Right forelimb (tissue), 1 donor: ENCODE measurements at regions not wholly inside any gene's neighbourhood (a gene's known extent, or its start where the extent isn't known, plus 50 kb on each side); places are given as distances from the start of the nearest gene placed in this dataset.

ENCODE experiments used
- DNase-seq: peaks from one replicate; pipeline ENCODE4 v3.0.0-alpha.2; 2018

DNA sequence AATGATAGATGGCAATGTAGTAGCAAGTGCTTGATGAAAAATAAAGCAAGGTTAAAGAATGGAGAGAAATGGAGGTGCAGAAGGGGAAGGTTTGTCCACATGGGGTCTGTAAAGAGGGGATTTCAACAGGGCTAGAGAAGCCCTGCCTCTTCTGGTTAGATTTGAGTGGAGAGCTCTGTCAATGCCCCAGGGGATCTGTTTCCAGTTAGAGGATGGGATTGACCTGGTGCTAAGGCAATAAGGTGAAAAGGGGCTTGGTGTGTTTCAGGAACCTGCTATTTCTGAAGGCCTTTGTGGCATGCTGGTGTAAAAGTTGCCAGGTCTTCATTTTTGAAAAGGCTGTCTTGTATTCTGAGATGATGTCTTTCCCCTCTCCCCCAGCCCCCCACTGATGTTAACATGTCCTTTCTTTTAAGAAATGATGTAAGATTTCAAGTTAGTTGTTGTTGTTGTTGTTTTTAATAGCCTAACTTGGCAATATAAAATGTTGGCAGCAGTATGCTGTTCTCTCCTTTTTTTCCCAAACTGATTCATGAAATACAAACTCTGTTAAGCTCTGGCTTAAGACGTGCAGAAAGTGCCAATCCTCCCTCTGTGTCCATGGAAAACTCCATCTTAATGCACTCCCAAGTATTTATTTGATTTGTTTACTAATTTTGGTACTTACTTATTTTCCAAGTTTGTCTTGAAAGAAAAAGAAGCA is 370.3 kb upstream of the ADGRL2 start:
- DNase-seq, result no peak

DNA sequence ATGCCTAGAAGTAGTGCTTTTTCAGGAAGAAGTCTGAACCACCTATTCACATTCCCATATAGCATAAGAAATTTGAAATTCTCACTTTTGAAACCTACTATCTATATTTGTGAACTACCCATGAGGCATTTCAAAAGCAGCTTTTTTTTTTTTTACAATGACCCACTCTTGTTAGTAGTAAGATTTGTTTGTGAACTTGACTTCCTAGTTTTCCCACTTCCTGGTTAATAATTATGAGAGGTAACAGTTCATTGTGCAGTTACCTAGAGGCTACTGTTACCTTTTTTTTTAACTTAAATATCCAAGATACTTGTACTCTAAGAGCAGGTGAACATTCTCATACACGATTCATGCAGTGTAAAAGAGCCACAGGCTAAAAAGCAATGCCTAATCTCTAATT is 371.7 kb upstream of the ADGRL2 start:
- no peak for DNase-seq

DNA sequence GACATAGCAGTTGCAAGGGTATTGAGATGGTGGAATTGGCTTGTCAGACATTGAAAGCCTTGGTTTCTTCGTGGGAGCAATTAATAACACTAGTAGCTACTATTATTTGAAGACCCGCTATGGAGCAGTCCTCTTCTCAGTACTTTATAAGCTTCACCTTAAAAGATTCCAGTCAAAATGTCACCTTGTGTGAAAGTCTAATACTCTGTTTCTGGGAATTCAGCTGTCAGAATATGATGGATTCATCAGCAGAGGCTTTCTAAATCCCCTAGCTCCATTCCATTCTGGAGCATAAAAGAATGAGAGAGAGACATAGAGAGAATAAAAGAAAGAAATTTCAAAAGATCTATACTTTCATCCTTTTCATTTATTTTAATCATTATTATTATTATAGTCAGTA is 375.9 kb upstream of the ADGRL2 start:
- no peak for DNase-seq

DNA sequence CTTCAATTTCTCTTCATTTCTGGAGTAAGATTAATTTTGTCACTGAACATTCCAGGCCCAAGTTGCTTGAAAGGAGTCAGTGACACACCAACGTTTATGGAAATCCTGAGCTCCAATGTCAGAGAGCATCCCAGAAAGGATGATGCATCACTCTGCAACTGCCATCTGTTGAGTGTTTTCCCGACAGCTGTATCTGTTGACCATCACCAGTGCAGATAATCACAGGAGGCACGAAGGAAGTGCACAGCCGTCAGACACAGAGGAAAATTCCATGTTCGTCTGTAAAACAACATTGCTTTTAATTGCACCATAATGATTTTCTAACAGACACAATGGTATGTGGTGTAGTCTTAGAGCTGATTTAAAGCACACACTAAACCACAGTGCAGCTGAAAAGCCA is 376.7 kb upstream of the ADGRL2 start:
- no peak for DNase-seq

DNA sequence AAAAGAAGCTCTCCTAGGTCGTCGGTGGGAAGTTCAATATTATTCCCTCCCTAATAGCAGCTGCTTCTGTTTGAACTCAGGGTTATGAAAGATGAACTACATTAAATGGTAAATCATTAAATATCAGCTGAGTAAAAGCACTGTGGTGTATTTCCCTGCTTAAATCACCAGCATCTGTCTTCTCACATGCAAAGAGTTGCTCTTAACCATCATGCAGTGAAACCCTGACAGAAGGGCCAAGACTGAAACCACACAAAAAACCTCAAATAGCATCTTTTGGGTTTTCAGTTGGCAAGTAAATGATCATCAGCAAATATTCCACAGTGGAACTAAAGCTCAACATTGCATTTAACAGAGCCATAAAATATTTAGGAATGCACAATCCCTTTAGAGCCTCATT is 380.0 kb upstream of the ADGRL2 start:
- DNase-seq, result no peak

DNA sequence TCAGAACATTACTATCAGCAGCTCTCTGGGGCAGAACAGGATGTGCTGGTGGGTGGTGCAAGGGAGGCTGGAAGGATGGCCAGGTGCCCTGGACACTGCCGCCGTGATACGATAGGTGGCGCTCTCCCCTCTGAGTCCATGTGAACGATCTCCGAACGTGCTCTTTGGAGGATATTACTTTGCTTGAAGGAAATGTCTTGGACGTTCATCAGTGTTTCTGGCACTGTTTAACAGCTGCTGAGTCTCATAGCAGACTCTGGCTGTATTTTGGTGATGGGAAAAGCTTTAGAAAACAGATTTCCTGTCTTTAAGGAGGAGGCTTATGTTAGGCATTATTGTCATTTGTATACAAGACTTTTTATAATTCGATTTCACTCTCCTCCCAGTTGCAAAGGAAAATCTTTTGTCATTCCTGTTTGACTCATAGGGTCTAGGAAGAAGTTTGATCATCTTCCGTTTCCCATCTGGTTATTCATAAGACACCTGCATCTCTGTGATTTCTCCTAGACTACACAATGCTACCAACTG is 386.2 kb upstream of the ADGRL2 start:
- DNase-seq, result peak; percentile 87

DNA sequence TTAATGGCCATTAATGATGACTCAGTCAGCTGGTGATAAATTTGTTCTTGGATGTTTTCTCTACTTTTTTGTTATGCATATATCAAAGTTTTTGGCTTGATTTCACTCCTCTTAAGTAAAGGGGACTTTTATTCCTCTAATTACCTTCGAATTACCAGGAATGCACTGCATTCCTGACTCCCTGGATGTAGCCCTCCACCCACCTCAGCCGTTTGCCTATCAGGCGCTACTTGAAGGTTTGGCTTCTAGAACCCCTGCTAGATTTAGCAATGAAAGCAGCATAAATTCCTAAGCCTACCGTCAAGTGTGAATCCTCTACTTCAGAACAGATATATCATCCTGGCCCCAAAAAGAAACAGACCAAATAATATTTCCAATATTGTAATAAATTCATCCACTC is 387.8 kb upstream of the ADGRL2 start:
- DNase-seq, result no peak

DNA sequence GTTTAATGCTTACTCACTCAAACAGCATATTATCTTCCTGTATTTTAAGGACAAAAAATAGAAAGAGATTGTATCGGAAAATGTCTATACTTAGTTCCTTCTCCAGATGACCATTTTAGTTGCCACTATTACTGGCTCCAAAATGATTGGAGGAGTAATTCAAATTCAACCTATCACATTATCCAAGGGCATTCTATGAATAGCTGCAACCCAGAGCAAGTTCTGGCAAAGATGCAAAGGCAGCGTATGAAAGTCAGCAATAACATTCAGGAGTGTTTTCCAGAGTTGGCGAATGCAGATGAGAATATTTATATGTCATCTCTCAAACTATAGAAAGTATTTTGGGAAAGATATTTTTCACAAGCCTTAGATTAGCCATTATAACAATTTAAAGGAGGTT is 389.8 kb upstream of the ADGRL2 start:
- no peak for DNase-seq

DNA sequence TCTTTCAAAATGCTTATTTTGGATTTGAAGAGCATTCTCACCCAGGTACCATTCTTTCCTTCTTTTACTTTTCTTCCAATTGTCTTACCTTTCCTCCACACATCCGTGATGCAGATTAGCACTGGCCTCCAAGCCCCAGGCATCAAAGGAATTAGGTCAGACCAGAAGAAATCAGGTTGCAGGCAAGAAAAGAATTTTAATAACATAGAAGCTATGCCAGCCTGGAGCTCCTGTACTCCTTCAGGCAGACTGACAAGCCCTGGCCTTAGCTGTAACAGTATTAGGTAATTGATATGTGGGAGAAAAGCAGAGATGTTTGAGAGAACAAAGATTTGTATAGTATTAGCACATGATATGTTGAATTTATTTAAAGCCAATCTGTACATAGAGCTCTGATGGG is 390.4 kb upstream of the ADGRL2 start:
- no peak for DNase-seq

DNA sequence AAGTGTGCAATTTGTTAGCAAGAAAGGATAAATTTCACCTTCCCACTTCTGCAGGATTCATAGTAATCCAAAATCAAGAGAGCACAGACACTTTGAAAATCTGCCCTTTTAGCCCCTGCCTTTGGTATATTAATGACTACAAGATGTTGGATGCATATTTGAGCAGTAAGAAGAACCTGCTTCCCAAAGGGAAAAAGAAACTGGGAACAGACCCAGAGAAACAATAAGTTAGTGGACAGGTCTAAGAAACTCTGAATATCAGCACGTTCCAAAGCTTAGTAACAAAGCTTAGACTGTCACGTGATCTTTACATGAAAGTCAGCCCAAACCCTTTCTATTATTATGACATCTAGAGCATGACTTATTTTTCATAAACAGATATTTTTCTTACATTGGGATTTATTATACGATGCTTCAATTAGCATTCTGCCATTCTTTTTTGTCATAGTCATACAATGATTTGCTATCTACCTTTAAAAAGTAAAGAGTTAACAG is 390.9 kb upstream of the ADGRL2 start:
- DNase-seq, result no peak

DNA sequence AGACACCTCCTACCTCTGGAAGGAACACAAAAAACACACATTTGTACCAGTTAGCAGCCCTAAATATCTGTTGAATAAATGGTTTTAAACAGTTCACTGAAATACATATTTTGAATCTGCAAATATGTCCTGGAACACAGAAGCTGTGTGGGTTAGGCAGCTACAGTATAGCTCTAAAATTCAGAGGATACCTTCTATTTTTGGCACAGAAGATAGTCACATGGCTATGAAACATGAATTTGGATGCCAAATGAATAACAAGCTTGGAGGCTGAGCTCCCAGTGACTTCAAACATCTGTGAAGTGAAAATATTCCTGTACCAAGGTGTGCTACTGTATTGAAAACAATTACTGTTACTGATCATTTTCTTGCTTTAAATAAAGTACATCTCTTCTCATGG is 391.5 kb upstream of the ADGRL2 start:
- no peak for DNase-seq

DNA sequence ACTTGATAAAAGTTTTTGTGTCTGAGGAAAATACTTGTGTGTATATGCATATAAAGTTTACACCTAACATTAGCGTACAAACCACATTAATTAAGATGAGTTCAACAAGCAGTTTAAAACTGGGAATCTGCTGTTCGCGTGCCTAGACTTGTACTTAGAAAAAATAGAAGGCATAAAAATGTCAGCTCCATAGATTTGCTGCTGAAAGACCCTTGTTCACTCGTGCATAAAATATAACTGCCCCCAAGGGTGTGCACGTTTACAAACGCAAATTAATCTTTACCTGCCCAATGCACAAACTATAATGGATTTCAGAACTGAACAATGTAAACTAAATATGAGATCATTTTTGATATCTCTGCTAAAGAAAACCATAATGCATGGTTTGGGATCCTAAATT is 392.3 kb upstream of the ADGRL2 start:
- DNase-seq, result no peak

DNA sequence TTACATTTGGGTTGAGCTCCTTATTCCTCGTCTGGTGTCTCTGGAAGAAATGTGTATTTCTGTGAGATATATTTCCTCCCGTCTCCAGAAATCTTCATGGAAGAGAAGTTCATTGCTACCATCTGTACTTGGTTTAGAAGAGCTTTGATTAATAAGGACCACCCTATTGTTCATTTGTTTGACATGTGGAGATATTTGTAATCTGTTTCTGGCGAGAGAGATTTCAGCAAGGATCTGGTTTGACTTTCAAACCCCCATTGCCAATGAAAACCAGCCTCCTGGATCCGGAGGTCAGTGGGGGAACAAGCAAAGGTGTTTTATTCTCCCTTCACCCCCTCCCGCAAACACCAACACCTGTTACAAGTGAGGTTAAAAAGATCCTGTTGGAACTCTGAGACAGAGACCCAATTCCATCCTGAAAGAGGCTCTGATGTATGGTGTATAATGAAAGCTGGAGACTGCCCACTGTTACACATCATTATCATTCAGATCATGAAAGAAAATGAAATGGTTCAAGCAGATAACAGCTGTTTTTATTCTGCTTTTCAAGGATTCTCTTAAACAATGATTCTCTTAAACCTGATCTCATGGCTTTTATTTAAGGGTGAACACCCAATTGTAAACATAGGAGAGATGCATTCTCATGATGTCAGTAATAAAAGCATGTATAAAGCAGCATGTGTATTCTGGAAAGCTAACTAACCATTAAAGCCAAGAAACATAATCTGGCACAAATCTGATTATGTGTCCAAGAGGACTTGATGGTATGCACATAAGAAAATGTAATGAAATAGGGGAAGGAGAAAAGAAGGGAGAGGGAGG is 393.5 kb upstream of the ADGRL2 start:
- DNase-seq, result no peak

DNA sequence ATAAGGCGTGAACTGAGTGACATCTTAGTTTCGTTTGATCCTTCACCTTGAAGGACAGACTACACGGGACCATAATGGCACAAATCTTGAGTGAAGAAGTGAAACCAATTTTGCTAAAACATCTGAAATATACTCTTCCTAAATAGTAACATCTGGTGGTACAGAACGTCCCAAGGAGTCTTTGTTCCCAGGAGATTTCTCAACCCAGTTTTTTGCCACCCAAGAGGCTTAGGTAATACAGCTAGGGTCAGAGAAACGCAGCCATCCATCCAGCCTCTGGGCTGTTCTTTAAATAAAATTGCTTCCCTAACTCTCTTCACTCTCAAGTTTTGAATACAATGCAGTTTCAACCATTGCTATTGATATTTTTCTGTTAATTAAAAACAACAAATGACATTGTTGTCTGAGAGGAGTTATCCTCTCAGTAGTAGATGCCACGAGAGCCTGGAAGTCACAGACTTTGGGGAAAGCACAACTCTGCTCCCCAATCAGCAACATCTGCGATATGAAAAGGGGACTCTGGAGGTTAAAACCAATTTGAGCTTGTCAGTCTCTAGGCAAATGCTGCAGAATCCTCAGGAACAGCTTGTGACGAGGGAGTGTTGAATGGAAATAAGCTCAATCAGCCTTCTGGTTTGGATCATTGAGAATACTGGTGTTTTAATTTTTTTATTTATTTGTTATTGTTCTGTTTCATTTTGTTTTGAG is 394.3 kb upstream of the ADGRL2 start:
- no peak for DNase-seq

DNA sequence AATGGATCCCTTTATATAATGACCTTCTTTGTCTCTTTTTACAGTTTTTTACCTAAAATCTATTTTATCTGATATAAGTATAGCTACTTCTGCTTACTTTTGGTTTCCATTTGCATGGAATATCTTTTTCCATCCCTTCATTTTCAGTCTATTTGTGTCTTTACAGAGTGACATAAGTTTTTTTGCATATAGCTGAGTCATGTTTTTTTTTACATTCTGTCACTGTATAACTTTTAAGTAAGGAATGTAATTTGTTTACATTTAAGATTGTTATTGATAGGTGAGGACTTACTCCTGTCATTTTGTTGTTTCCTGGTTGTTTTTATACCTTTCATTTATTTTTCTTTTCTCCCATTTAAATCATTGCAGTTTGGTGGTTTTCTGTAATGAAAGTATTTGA is 402.7 kb upstream of the ADGRL2 start:
- no peak for DNase-seq

DNA sequence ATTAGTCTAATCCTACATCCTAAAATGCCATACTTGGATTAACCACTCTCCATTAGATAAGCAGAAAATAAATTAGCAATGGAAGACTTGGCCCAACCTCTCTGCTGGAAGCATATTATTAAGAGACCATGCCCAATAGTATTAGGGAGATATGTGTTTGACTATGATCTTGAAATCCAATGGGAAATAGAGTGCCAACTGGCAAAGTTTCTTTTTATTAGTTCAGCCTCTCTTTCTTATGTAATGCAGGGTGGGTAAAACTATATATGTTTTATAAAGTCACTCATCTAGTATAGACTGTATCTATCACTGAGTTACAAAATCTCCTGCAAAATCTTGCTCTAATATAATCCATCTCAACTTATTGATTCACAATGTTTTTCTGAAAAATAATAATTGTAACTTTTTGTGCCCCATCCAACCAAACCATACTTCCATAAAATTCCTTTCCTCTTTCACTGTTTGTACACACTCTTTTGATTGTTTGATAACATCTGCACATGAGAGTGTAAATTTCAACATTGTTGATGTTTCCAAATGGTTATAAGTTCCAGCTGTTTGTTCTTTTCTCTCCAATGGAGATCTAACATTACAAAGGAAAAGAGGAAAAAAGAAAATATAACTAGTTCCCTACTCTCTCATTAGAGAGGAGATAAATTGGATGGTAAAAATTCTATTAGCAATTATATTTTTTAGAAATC is 408.1 kb upstream of the ADGRL2 start:
- no peak for DNase-seq

DNA sequence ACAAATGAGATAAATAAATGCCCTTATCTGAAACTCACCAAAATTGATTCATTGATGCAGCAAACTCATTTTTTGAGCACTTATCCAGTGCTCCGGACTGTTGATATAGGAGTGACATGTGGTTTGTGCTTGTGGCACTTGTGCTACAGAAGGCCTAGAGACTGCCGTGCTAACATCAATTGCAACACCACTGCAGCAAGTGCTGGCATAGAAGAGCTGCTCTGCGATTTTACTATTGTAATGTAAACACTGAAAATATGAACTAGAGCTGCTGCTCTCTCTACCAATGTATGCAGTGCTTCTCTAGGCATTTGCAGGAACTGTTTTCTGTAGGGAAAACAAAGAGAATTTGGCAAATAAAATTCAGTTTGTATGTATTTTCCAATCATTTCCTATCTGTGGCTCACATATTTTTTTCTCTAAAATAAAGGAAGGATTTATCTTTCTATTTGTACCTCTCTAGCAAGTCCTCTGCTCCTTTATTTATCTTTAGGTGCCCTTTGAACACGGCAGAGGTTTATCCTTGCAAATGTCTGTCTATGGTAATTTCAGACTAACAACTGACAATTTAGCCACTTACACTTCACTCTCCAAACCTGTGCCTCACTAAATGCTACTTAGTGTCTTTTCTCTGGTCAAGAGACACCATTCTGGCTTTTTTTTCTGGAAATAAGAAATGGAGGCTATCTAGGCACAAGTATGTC is 409.5 kb upstream of the ADGRL2 start:
- no peak for DNase-seq

DNA sequence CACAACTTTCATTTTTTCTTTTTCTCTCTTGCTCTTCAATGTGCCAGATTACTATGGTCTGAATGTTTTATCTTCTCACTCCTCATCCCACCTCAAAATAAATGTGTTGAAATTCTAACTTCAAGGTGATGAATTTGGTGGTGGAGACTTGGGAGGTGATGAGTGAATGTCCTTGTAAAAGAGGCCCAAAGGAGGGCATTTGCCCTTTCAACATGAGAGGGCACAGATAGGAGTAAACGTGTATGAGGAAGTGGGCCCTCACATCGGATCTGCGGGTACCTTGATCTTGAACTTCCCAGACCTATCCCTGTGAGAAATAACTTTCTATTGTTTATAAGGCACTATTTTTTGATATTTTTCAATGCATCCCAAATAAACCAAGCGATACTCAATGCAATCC is 412.3 kb upstream of the ADGRL2 start:
- no peak for DNase-seq

DNA sequence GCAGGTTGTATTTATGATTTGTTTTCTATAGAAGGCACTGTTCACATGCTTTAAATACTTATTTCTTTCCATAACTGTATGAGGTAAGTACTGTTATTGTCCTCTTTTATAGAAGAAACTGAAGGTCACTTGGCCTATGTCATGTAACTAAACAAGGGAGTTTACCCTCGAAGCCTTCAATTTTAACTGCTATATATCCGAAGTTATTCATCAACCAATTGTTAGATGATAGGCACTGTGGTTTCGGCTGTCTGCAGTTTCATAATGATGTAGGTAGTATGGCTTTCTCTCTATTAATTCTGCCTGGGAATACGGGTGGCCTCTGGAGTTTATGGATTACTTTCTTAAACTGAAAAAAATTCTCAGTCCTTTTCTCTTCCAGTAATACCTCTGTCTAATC is 413.3 kb upstream of the ADGRL2 start:
- no peak for DNase-seq

DNA sequence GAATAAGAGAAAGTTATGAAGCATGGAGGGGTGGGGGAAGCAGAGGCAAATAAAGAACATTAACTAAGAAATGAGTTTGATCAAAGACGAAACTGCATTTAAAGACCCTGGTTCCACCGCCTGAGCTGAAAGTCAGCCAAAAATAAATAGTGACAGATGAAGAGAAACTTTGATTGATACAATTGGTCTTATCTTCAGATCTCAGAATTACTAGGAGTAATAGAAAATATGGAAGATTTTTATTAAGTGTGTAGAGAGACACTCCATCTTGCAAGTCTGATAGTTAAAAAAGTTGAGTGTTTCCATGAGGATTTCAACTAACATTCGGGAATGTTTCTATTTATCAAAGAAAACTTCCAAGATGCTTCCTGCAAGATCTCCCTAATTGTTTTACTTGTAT is 418.2 kb upstream of the ADGRL2 start:
- no peak for DNase-seq

DNA sequence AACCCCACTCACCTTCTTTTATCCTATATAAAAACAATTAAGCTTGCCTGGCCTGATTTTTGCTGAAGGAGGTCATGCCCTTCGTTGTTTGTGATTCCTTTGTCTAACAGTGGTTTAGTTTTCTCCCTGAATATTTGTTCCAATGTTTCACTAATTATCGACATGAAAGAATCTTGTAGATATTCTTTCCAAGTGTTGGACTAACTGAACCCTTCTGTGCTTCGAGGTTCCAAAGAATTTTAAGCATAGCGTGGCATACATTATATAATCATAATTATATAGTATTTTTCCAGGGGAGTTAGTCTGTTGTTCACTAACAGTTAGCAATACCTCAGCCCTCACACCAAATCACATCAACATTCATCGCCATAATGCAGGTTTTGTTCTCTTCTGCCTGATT is 418.9 kb upstream of the ADGRL2 start:
- no peak for DNase-seq

DNA sequence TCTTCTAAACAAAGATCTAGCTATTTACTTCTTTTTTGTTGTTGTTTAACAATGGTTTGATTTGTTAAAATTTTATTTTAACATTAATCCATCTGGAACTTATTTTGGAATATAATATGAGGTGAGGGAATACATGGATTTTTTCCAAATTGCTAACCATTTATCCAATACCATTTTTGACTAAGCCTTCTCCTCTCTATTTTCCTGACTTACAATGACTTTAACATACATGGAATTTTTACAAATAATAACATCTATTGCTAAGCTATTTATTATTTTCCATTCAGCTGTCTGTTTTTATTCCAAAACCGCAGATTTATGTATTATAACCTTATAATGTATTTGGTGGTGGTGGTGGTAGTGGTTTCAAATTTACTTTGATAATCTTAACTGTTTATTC is 420.3 kb upstream of the ADGRL2 start:
- no peak for DNase-seq
